GM12892 (cell line): ENCODE measurements at regions not wholly inside any gene's neighbourhood (a gene's known extent, or its start where the extent isn't known, plus 50 kb on each side); places are given as distances from the start of the nearest gene placed in this dataset.

Source experiments
- POLR2A ChIP-seq: IDR thresholded peaks from 2 replicates; pipeline ENCODE4 v1.6.1; 2011; ENCODE audit warnings: low read depth, low read length, control low read depth
- POLR2AphosphoS5 ChIP-seq: IDR thresholded peaks from 2 replicates; pipeline ENCODE4 v1.6.1; 2011; ENCODE audit warnings: low read depth, low read length, control low read depth
- TAF1 ChIP-seq: IDR thresholded peaks from 2 replicates; pipeline ENCODE4 v1.6.1; 2011; ENCODE audit warnings: low read depth, mild to moderate bottlenecking, control low read depth, low read length, borderline replicate concordance

GRCh38 chr1:219330001-219330400 is 156.3 kb downstream of the LYPLAL1 start:
- TF ChIP-seq TAF1 (no peak), POLR2A (no peak), POLR2AphosphoS5 (no peak)
